B cell (primary cell): ENCODE measurements at regions not wholly inside any gene's neighbourhood (a gene's known extent, or its start where the extent isn't known, plus 50 kb on each side); places are given as distances from the start of the nearest gene placed in this dataset.

Experiments
- ATAC-seq: fragments of 200-7000 bp; cut with Tn5 transposase; one replicate; pipeline ENCODE4 v1.10.0; 2021; ENCODE audit warnings: low read depth, mild to moderate bottlenecking, moderate number of reproducible peaks, moderate library complexity
- CTCF ChIA-PET: fragments of 350-600 bp; sonication (Branson Sonifier 250); formaldehyde crosslinking; loops from one replicate; lab custom pipeline; 2021; ENCODE audit warnings: antibody characterized with exemption, inconsistent platforms; lab: Charles Lee
- POLR2A ChIA-PET: fragments of 350-600 bp; sonication (Branson Sonifier 250); formaldehyde crosslinking; loops from one replicate; lab custom pipeline; 2021; ENCODE audit warnings: antibody characterized with exemption; lab: Charles Lee
- DNase-seq: peaks from one replicate; pipeline ENCODE4 v3.0.0; 2013
- H2AFZ ChIP-seq: 2 replicates; pipeline ENCODE4 v1.6.1; 2012; ENCODE audit warnings: mild to moderate bottlenecking, low read depth, low read length; ENCODE audit not compliant: insufficient read depth, poor library complexity, severe bottlenecking
- H3K27ac ChIP-seq, 2 donors: 1 replicate in 1 of 2; 2 replicates in 1 of 2; pipeline ENCODE4 v1.5.1; 2012 to 2013; ENCODE audit warnings: low read length in 2 of 2, mild to moderate bottlenecking in 2 of 2, moderate library complexity in 1 of 2
- H3K27me3 ChIP-seq, 4 experiments: fragments of 200-600 bp in 1 of 4; sonication (generic) in 1 of 4; replicated peaks in 1 of 4; 1 replicate in 2 of 4; 2 replicates in 2 of 4; pipeline versions ENCODE4 v1.6.1 to v1.7.0; 2013 to 2016; ENCODE audit warnings: low read length in 3 of 4, mild to moderate bottlenecking in 2 of 4, mixed read lengths in 1 of 4, moderate library complexity in 1 of 4; ENCODE audit not compliant: insufficient read depth in 4 of 4, control insufficient read depth in 3 of 4; ENCODE audit errors: control extremely low read depth in 1 of 4
- H3K36me3 ChIP-seq, 2 experiments: replicated peaks in 1 of 2; 1 replicate in 1 of 2; 2 replicates in 1 of 2; pipeline versions ENCODE4 v1.6.1 to v1.7.1; 2013; ENCODE audit warnings: low read length in 1 of 2; ENCODE audit not compliant: insufficient read depth in 2 of 2, control insufficient read depth in 1 of 2; ENCODE audit errors: control extremely low read depth in 1 of 2, extremely low read depth in 1 of 2
- H3K4me1 ChIP-seq, 2 donors: fragments of 200-600 bp in 1 of 2; sonication (generic) in 1 of 2; 1 replicate in 1 of 2; 2 replicates in 1 of 2; pipeline versions ENCODE4 v1.5.1 to v1.6.1; 2013 to 2017; ENCODE audit warnings: low read length in 2 of 2; ENCODE audit not compliant: control insufficient read depth in 2 of 2, insufficient read depth in 2 of 2
- H3K4me2 ChIP-seq: replicated peaks from 2 replicates; pipeline ENCODE3; 2012; ENCODE audit warnings: mild to moderate bottlenecking, low read depth, low read length; ENCODE audit not compliant: poor library complexity, severe bottlenecking
- H3K4me3 ChIP-seq, 5 experiments: fragments of 200-600 bp in 1 of 5; sonication (generic) in 1 of 5; 1 replicate in 3 of 5; 2 replicates in 2 of 5; pipeline versions ENCODE4 v1.5.1 to v1.7.0; 2011 to 2016; ENCODE audit warnings: low read length in 4 of 5, mild to moderate bottlenecking in 4 of 5, low read depth in 2 of 5, control low read depth in 1 of 5, moderate library complexity in 1 of 5; ENCODE audit not compliant: insufficient read depth in 1 of 5; ENCODE audit errors: control extremely low read depth in 1 of 5, extremely low read depth in 1 of 5
- H3K79me2 ChIP-seq: fragments of 200-600 bp; sonication (generic); one replicate; pipeline ENCODE4 v1.6.0; 2016; ENCODE audit warnings: low read length; ENCODE audit not compliant: control insufficient read depth, insufficient read depth
- H3K9ac ChIP-seq: fragments of 200-600 bp; sonication (generic); 2 replicates; pipeline ENCODE4 v1.6.1; 2017; ENCODE audit warnings: mild to moderate bottlenecking, low read length, moderate library complexity
- H3K9me3 ChIP-seq, 3 donors: one replicate each; pipeline versions ENCODE4 v1.6.1 to v1.7.1; 2013; ENCODE audit warnings: low read length in 2 of 3; ENCODE audit not compliant: control insufficient read depth in 2 of 3, insufficient read depth in 1 of 3; ENCODE audit errors: control extremely low read depth in 1 of 3
- H4K20me1 ChIP-seq: 2 replicates; pipeline ENCODE4 v1.6.0; 2012; ENCODE audit warnings: mild to moderate bottlenecking, low read length; ENCODE audit not compliant: insufficient read depth, control insufficient read depth, poor library complexity, severe bottlenecking
- H3K27ac Mint-ChIP-seq: one replicate; pipeline ENCODE4 v1.8.0; 2021; ENCODE audit warnings: mixed read lengths
- H3K27me3 Mint-ChIP-seq: one replicate; pipeline ENCODE4 v1.8.0; 2021; ENCODE audit warnings: mixed read lengths
- H3K4me1 Mint-ChIP-seq: one replicate; pipeline ENCODE4 v1.8.0; 2021; ENCODE audit warnings: mixed read lengths
- H3K4me3 Mint-ChIP-seq: one replicate; pipeline ENCODE4 v1.8.0; 2021; ENCODE audit warnings: mixed read lengths
- H3K9me3 Mint-ChIP-seq: one replicate; pipeline ENCODE4 v1.8.0; 2022; ENCODE audit warnings: mixed read lengths; ENCODE audit not compliant: insufficient read depth
- CTCF ChIP-seq: fragments of 200-600 bp; IDR thresholded peaks from one replicate; pipeline ENCODE4 v1.8.0; 2022; ENCODE audit warnings: antibody characterized with exemption, mild to moderate bottlenecking
- EZH2 ChIP-seq: IDR thresholded peaks from 2 replicates; pipeline ENCODE4 v1.6.1; 2012; ENCODE audit warnings: borderline replicate concordance, low read depth, mild to moderate bottlenecking, moderate library complexity, low read length; ENCODE audit not compliant: insufficient read depth, poor library complexity, severe bottlenecking
- WGBS: methylation state at CpG from one replicate; pipeline ENCODE4 v1.1.5; 2013; ENCODE audit warnings: missing lambda C conversion rate; ENCODE audit not compliant: insufficient coverage; 5-methylcytosine and 5-hydroxymethylcytosine counted together
- intact Hi-C: fragments of 100-400 bp; cut with micrococcal nuclease; formaldehyde crosslinking; loops from one replicate; pipeline ENCODE4 v1.10.0; 2022

DNA sequence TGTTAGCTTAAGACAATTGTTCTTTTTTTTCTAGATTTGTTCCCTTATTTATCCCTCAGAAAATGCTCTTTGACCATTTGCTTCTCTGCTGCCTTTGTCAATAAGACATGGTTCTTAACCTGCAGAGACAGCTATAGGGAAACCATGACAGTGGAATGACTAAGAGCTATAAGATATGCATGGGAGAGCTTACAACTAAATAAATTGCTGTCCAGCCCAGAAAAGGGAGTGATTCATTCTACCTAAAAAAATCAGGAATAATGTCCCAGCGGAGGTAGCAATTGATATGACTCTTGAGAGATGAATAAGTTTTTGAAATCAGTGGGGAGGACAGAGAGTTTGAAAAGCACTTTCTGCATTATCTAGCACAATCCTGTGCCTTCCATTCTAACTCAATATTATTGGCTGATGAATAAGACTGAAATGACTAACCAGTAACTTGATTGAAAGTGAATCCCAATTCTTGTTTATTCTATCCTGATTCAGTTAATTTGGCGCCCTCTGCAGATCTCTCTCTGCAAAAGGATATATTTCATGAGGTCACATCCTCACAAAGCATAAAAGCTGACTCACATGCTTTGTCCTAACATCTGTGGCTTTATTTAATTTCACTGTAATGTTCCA, 680.5 kb upstream of the API5 start:
- DNase-seq: no peak
- H3K4me3 ChIP-seq: no peak overlapping the region
- Mint-ChIP-seq H3K27me3 (no peaks in the 10 kb centered on the region), H3K4me3 (no peak overlapping the region), H3K9me3 (peaks cover 2% of the 10 kb centered on the region), H3K27ac (no peak overlapping the region), H3K4me1 (no peaks in the 10 kb centered on the region)
- no peaks in the 10 kb centered on the region for H4K20me1 ChIP-seq
- no peak overlapping the region for H3K9ac ChIP-seq
- H3K27me3 ChIP-seq: no peaks in the 10 kb centered on the region
- no peak for TF ChIP-seq EZH2
- TF ChIP-seq CTCF: no peak
- no peaks in the 10 kb centered on the region for H3K79me2 ChIP-seq
- ATAC-seq: no peak
- peaks cover 0 to 8% (median 0%) of the 10 kb centered on the region in 3 donors for H3K9me3 ChIP-seq
- no peak overlapping the region for H2AFZ ChIP-seq
- no peaks in the 10 kb centered on the region for H3K4me1 ChIP-seq
- intact Hi-C loops: no loop called here
- H3K36me3 ChIP-seq: no peaks in the 10 kb centered on the region
- ChIA-PET POLR2A (no interaction called here), CTCF (no interaction called here)
- no peak overlapping the region for H3K27ac ChIP-seq
- no peak overlapping the region for H3K4me2 ChIP-seq
- WGBS: 0% methylated on average over 1 of the region's 2 CpGs

GRCh38 chr11:42646959-42647358, 664.8 kb upstream of the API5 start:
- ATAC-seq: no peak
- H4K20me1 ChIP-seq: no peaks in the 10 kb centered on the region
- no peaks in the 10 kb centered on the region for H3K79me2 ChIP-seq
- H3K4me2 ChIP-seq: no peak overlapping the region
- Mint-ChIP-seq H3K4me3 (no peak overlapping the region), H3K9me3 (peaks cover 2% of the 10 kb centered on the region), H3K4me1 (no peaks in the 10 kb centered on the region), H3K27ac (no peak overlapping the region), H3K27me3 (no peaks in the 10 kb centered on the region)
- TF ChIP-seq EZH2 (no peak), CTCF (no peak)
- H3K4me1 ChIP-seq: no peaks in the 10 kb centered on the region
- no peak overlapping the region for H3K4me3 ChIP-seq
- H3K9ac ChIP-seq: no peak overlapping the region
- no peak for DNase-seq
- H2AFZ ChIP-seq: no peak overlapping the region
- intact Hi-C loops: no loop called here
- no peaks in the 10 kb centered on the region for H3K27me3 ChIP-seq
- no peak overlapping the region for H3K27ac ChIP-seq
- no peaks in the 10 kb centered on the region for H3K9me3 ChIP-seq
- POLR2A ChIA-PET: no interaction called here
- CTCF ChIA-PET: no interaction called here
- H3K36me3 ChIP-seq: no peaks in the 10 kb centered on the region
- WGBS: no CpG with 5 or more reads among the region's 1 CpG
